Activated T-cell treated with anti-CD3 and anti-CD28 coated beads for 48 hours (primary cell): ENCODE measurements at regions not wholly inside any gene's neighbourhood (a gene's known extent, or its start where the extent isn't known, plus 50 kb on each side); places are given as distances from the start of the nearest gene placed in this dataset.

Experiments
- DNase-seq: peaks from one replicate; pipeline ENCODE4 v3.0.0-alpha.2; 2020; ENCODE audit warnings: low read depth

DNA sequence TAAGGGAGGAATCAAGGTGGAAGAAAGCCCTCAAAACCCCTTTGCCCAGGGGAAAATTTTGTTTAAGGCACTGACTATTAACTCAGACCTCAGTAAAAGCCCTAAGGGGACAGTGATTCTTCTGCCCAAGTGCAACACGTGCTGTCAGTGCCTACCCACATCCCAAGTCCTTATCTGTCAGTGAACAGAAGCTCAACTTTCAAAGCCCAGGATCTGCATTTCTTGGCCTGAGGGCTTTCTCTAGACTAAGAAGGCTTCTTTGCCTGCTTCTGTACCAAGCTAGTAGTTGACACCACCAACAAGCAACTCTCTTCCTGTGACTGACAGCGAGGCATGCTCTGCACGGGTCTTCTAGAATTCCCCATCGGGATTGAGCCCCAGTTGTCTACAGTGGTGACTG lies 416.0 kb upstream of the SPTLC3 start:
- DNase-seq, result no peak

GRCh38 chr20:12593342-12593873 lies 415.4 kb upstream of the SPTLC3 start:
- DNase-seq, result no peak

- DNase-seq, result no peak
Observed at GRCh38 chr20:12594410-12595088, 414.2 kb upstream of the SPTLC3 start.

- no peak for DNase-seq
Observed at GRCh38 chr20:12595841-12596240, 412.9 kb upstream of the SPTLC3 start.

DNA sequence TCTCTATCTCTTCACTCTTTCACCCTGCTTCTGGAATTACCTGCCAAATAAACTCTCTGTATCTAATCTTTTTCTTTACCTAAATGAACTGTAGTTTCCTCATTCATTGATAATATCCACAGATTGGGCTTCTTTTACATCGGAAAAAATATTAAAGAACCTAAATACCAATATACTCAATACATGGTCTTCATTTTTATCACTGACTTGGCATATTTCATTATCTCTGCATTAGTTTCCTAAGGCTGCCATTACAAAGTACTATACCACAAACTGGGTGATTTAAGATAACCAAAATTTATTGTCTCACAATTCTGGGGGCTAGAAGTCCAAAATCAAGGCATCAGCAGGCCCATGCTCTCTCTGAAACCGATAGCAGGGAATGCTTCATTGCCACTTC lies 411.9 kb upstream of the SPTLC3 start:
- DNase-seq, result no peak

DNA sequence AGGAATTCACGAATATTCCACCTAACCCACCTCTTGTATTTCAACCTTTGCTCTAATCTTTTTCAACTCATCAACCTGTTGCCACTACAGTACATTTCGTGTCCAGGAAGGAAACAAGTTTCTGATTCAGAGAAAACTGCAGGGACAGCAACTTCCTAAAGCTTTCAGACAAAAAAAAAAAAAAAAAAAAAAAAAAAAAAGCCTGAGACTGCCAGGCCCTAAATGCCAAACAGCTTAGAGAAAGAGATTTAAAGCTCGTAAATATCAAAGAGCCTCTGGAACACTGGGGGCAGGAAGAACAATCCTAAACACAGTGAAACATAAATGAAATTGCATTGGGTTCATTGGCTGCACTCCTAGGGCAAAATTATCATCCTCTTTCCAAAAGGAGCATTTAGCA lies 411.2 kb upstream of the SPTLC3 start:
- no peak for DNase-seq

GRCh38 chr20:12598894-12599293 lies 409.9 kb upstream of the SPTLC3 start:
- DNase-seq, result no peak

DNA sequence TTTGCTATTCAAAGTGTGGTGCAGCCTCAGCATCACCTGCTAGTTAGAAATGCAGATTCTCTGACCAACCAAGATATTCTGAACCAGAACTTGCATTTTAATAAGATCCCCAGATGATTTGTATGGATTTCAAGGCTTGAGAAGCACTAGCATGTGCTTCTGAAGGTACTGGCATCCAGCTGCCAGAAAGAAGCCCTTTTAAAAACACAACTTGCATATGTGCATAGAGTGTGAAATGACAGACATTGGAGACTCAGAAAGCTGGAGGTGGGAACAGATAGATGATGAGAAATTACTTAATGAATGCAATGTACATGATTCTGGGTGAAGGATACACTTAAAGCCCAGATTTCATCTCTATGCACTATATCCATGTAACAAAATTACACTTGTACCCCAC lies 409.3 kb upstream of the SPTLC3 start:
- DNase-seq, result no peak

- DNase-seq, result no peak
Observed at GRCh38 chr20:12605751-12606150, 403.0 kb upstream of the SPTLC3 start.

DNA sequence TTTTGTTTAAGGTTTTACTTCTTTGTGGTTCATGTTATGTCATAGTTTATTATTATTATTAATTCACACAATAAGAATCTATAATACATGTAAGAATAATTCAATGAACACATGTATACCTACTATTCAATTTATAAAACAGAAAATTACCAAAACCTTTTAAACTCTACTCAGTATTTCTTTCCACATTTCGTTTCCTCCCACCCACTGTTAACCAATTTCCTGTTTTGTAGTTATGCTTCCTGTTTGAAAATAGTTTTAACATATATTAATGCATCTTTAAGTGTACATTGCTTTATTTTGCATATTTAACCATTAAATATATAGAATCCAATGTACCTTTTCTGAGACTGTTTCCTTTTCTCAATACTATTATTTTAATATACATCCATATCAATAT lies 397.9 kb upstream of the SPTLC3 start:
- no peak for DNase-seq

GRCh38 chr20:12614764-12615163 lies 394.0 kb upstream of the SPTLC3 start:
- no peak for DNase-seq

- DNase-seq, result no peak
Observed at GRCh38 chr20:12617076-12617475, 391.7 kb upstream of the SPTLC3 start.

DNA sequence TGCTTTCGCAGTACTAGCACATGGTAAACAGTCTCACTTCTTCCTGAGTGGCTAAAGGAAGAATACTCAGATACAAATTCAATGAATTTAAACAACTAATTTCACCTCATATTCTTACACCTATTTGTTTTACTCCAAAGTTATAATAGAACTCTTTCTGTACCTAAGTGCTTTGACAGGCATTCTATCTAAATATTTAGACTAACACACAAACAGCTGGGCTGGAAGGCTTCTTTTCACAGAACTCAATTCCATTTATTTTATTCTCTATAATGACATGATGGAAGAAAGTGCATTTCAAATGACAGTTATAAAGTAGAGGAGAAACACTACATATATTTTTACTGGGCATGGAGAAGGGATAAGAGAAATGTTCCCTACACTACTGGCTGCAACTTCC lies 384.9 kb upstream of the SPTLC3 start:
- no peak for DNase-seq

DNA sequence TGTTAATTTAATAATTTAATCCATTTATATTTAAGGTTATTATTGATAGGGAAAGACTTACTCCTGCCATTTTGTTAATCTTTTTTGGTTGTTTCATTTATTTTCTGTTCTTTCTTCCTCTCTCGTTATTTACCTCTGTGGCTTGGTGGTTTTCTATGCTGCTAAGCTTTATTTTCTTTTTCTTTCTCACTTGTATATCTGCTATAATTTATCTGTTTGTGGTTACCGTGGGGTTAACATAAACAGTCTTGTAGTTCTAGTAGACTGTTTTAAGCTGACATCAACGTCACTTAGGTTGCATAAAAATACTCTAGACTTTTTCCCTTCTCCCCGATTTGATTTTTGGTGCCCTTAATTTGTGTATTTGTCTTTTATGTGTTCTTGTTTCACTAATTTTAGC lies 381.3 kb upstream of the SPTLC3 start:
- no peak for DNase-seq

- DNase-seq, result no peak
Observed at GRCh38 chr20:12638633-12639312, 370.0 kb upstream of the SPTLC3 start.

- no peak for DNase-seq
Observed at GRCh38 chr20:12640251-12640650, 368.5 kb upstream of the SPTLC3 start.

DNA sequence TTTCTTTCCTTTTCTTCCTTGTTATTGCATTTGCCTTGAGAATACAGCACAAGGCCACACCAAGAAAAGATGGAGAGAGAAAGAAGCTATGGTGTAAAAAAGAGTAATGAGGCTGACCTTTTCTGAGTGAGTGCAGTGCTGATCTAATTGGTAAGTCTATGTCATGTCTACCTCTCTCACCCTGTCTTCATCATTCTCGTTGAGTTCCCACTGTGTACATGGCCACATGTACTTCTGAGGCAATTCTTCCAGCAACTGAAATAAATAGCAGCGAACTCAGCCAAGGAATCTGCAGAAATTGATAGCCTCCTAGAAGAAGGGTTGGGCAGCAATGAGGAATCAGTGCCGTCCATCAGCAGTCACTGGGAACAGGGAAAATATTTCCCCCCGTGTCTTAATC lies 367.2 kb upstream of the SPTLC3 start:
- no peak for DNase-seq

DNA sequence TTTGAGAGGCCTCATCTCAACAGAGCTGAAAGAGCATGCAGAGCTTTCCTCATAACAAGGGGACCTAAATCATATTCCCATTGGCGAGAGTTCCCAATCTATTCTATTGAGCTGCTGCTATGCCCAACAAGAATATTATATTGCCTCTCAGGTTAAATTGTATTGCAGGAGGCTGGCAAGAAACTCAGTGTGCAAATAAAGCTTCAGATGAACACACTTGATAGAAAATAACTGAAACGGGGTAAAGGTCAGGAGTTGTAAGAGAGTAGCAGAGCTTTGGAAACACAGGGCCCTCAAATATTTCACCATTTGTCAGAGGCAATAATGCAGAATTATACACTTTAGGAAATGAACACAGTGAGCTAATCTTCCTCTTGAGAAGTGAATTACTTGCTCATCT lies 364.3 kb upstream of the SPTLC3 start:
- no peak for DNase-seq

- DNase-seq, result no peak
Observed at GRCh38 chr20:12649234-12649633, 359.5 kb upstream of the SPTLC3 start.

DNA sequence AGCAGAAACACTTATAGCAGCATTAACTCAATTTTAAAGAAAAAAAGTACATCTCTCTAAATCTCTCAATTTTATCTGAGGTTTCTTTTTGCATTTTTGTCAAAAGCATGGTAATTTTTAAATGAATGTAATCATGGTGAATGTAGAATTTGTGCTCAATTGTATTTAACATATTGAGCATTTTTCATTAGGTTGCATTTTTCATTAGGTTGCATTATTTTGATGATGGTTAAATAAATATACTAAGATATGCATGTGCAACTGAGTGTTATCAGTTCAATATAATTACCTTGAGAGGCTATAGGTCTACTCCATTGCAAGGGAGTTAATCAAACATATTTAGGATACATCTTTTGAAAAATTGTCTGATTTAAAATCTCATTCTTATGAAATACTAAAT lies 355.1 kb upstream of the SPTLC3 start:
- no peak for DNase-seq

DNA sequence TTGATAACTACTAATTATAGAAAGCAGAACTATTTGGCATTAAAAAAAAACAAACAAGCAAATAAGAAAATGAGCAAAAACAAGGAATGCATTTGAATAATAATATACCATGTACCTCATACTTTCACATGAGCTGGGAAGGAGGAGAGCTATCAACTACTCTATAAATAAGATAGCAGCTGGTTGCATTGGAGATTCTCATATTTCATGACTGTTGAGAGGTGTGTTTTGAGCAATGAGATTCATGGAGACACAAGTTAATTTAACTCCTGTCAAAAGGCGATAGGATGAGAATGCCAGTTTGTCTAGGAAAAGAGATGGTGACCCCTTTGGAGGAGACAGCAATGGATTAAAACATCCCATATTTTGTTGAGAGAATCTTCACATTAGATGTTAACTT lies 348.8 kb upstream of the SPTLC3 start:
- no peak for DNase-seq

DNA sequence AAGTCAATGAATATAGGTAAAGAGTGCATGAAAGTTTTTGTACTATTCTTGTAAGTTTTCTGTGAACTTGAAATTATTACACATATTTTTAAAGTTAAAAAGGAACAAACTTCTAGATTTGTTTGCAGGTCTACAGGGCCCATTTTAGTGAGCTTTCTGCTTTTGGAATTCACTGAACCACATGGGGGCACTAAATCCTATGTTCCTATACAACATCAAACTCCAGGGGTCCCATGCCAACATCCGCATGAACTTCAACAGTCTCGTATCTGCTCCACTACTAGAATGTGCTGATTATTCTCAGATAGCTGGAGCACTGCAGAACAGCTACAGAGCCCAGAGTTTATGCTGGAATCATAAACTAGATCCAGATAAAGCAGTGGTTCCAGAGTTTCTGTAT lies 347.9 kb upstream of the SPTLC3 start:
- DNase-seq, result no peak

- no peak for DNase-seq
Observed at GRCh38 chr20:12670301-12670700, 338.5 kb upstream of the SPTLC3 start.

GRCh38 chr20:12673352-12673751 lies 335.4 kb upstream of the SPTLC3 start:
- DNase-seq, result no peak
